H1 (cell line): ENCODE measurements at regions not wholly inside any gene's neighbourhood (a gene's known extent, or its start where the extent isn't known, plus 50 kb on each side); places are given as distances from the start of the nearest gene placed in this dataset.
"Not testable (repeated sequence)": the region's sequence is repeated elsewhere in the genome, so short reads cannot be mapped to it uniquely, and the experiment has no call there.

Experiments
- CTCF ChIA-PET: fragments of 300-600 bp; sonication (Branson Sonifier 250); formaldehyde crosslinking; loops from one replicate; lab custom pipeline; 2021; ENCODE audit not compliant: partially characterized antibody; lab: Charles Lee
- POLR2A ChIA-PET: fragments of 300-600 bp; sonication (Branson Sonifier 250); formaldehyde crosslinking; loops from one replicate; lab custom pipeline; 2021; ENCODE audit warnings: inconsistent platforms; ENCODE audit not compliant: partially characterized antibody; lab: Charles Lee
- DNase-seq, 2 experiments: peaks; one replicate each; pipeline versions ENCODE4 v3.0.0 to v3.0.0-alpha.2; 2010 to 2022; ENCODE audit warnings: low spot score in 2 of 2, low read depth in 1 of 2, mixed read lengths in 1 of 2
- FAIRE-seq: peaks from 2 replicates; lab custom pipeline; 2011; peaks lifted over from hg19 to GRCh38; lab: Jason Lieb, UNC
- H2AFZ ChIP-seq: 2 replicates; pipeline ENCODE4 v1.8.1; 2012; ENCODE audit warnings: low read length, inconsistent platforms
- H2AK5ac ChIP-seq: 2 replicates; pipeline ENCODE4 v1.6.1; 2013; ENCODE audit warnings: low read depth, low read length
- H2BK120ac ChIP-seq: replicated peaks from 2 replicates; pipeline ENCODE3; 2013; ENCODE audit warnings: low read depth, low read length, inconsistent platforms
- H2BK12ac ChIP-seq: 2 replicates; pipeline ENCODE4 v1.6.1; 2013; ENCODE audit warnings: low read depth, low read length
- H2BK15ac ChIP-seq: 2 replicates; pipeline ENCODE4 v1.6.1; 2013; ENCODE audit warnings: low read length
- H2BK20ac ChIP-seq: 2 replicates; pipeline ENCODE4 v1.6.1; 2013; ENCODE audit warnings: low read length
- H2BK5ac ChIP-seq: 2 replicates; pipeline ENCODE4 v1.6.1; 2013; ENCODE audit warnings: low read depth, low read length
- H3K14ac ChIP-seq: 2 replicates; pipeline ENCODE4 v1.6.1; 2013; ENCODE audit warnings: inconsistent platforms; ENCODE audit not compliant: insufficient read length
- H3K18ac ChIP-seq: 2 replicates; pipeline ENCODE4 v1.6.1; 2013; ENCODE audit warnings: low read length; ENCODE audit errors: extremely low read depth
- H3K23ac ChIP-seq: 2 replicates; pipeline ENCODE4 v1.6.1; 2013; ENCODE audit warnings: inconsistent platforms; ENCODE audit not compliant: insufficient read length
- H3K23me2 ChIP-seq: 2 replicates; pipeline ENCODE4 v1.6.1; 2013; ENCODE audit warnings: low read depth, low read length
- H3K27ac ChIP-seq: 2 replicates; pipeline ENCODE4 v1.6.1; 2011; ENCODE audit warnings: low read depth, low read length, inconsistent platforms
- H3K27me3 ChIP-seq, 4 experiments: replicated peaks in 1 of 4; 1 replicate in 1 of 4; 2 replicates in 3 of 4; pipeline versions ENCODE4 v1.6.1 to v1.8.1; 2011 to 2013; ENCODE audit warnings: low read length in 3 of 4, mild to moderate bottlenecking in 3 of 4, inconsistent platforms in 2 of 4, mixed read lengths in 2 of 4, moderate library complexity in 1 of 4; ENCODE audit not compliant: control insufficient read depth in 3 of 4, insufficient read depth in 3 of 4; ENCODE audit errors: extremely low read depth in 1 of 4
- H3K36me3 ChIP-seq, 4 experiments: 2 replicates each; pipeline versions ENCODE4 v1.6.1 to v1.8.1; 2011 to 2013; ENCODE audit warnings: mild to moderate bottlenecking in 4 of 4, low read length in 3 of 4, moderate library complexity in 2 of 4, control low read depth in 1 of 4, inconsistent platforms in 1 of 4; ENCODE audit not compliant: insufficient read depth in 4 of 4, control insufficient read depth in 2 of 4
- H3K4ac ChIP-seq: replicated peaks from 2 replicates; pipeline ENCODE3; 2013; ENCODE audit warnings: low read length, low read depth, mixed read lengths, inconsistent platforms; ENCODE audit not compliant: insufficient read length
- H3K4me1 ChIP-seq, 4 experiments: replicated peaks in 1 of 4; 1 replicate in 1 of 4; 2 replicates in 3 of 4; pipeline versions ENCODE4 v1.6.1 to v1.8.1; 2011 to 2013; ENCODE audit warnings: low read length in 3 of 4, inconsistent platforms in 2 of 4, mixed read lengths in 1 of 4; ENCODE audit not compliant: insufficient read depth in 4 of 4, control insufficient read depth in 3 of 4
- H3K4me2 ChIP-seq, 2 experiments: 2 replicates each; pipeline versions ENCODE4 v1.6.1 to v1.8.1; 2011 to 2013; ENCODE audit warnings: low read depth in 2 of 2, low read length in 2 of 2, control low read depth in 1 of 2, inconsistent platforms in 1 of 2, mild to moderate bottlenecking in 1 of 2; ENCODE audit not compliant: insufficient read depth in 1 of 2
- H3K4me3 ChIP-seq, 4 experiments: fragments of 200-600, 300-600 bp in 1 of 4; sonication (generic), shearing (Covaris generic), sonication (Bioruptor Twin) in 1 of 4; 2 replicates each; pipeline versions ENCODE4 v1.5.1 to v1.8.1; 2011 to 2016; ENCODE audit warnings: low read length in 4 of 4, low read depth in 3 of 4, control low read depth in 2 of 4, inconsistent platforms in 2 of 4, mild to moderate bottlenecking in 2 of 4, mixed read lengths in 1 of 4, moderate library complexity in 1 of 4; ENCODE audit not compliant: insufficient read depth in 2 of 4; ENCODE audit errors: extremely low read depth in 1 of 4
- H3K56ac ChIP-seq: replicated peaks from 2 replicates; pipeline ENCODE3; 2013; ENCODE audit warnings: low read depth, mild to moderate bottlenecking, mixed read lengths, low read length, inconsistent platforms; ENCODE audit not compliant: insufficient read length
- H3K79me1 ChIP-seq: 2 replicates; pipeline ENCODE4 v1.6.1; 2013; ENCODE audit warnings: low read depth, low read length, control low read depth
- H3K79me2 ChIP-seq, 2 experiments: 2 replicates each; pipeline versions ENCODE4 v1.6.1 to v1.8.1; 2012 to 2013; ENCODE audit warnings: low read length in 2 of 2, mild to moderate bottlenecking in 2 of 2, inconsistent platforms in 1 of 2; ENCODE audit not compliant: insufficient read depth in 2 of 2, control insufficient read depth in 1 of 2
- H3K9ac ChIP-seq, 4 experiments: replicated peaks in 1 of 4; 1 replicate in 1 of 4; 2 replicates in 3 of 4; pipeline versions ENCODE4 v1.6.1 to v1.8.1; 2011 to 2013; ENCODE audit warnings: low read depth in 3 of 4, low read length in 3 of 4, control low read depth in 2 of 4, mild to moderate bottlenecking in 2 of 4, moderate library complexity in 2 of 4, inconsistent platforms in 1 of 4; ENCODE audit errors: extremely low read depth in 1 of 4
- H3K9me3 ChIP-seq, 2 experiments: 2 replicates each; pipeline versions ENCODE4 v1.6.1 to v1.8.1; 2012 to 2013; ENCODE audit warnings: mild to moderate bottlenecking in 2 of 2, moderate library complexity in 2 of 2, control low read depth in 1 of 2, inconsistent platforms in 1 of 2, low read depth in 1 of 2, low read length in 1 of 2, mixed read lengths in 1 of 2; ENCODE audit not compliant: insufficient read depth in 2 of 2
- H4K20me1 ChIP-seq, 2 experiments: replicated peaks in 1 of 2; 2 replicates each; pipeline versions ENCODE3 to v1.8.1; 2011 to 2013; ENCODE audit warnings: inconsistent platforms in 2 of 2, low read length in 2 of 2, mild to moderate bottlenecking in 1 of 2; ENCODE audit not compliant: insufficient read depth in 2 of 2, control insufficient read depth in 1 of 2
- H4K5ac ChIP-seq: 2 replicates; pipeline ENCODE4 v1.6.1; 2013; ENCODE audit warnings: low read length, low read depth, mixed read lengths, inconsistent platforms; ENCODE audit not compliant: insufficient read length
- H4K8ac ChIP-seq: 2 replicates; pipeline ENCODE4 v1.8.0; 2013; ENCODE audit warnings: mild to moderate bottlenecking, moderate library complexity, low read length, inconsistent platforms; ENCODE audit not compliant: insufficient read depth; ENCODE audit errors: extremely low read depth
- H4K91ac ChIP-seq: replicated peaks from 2 replicates; pipeline ENCODE3; 2013; ENCODE audit warnings: low read length, mixed read lengths, inconsistent platforms; ENCODE audit not compliant: insufficient read length
- WGBS, 2 experiments: shearing (Covaris generic) in 1 of 2; methylation state at CpG; one replicate each; pipeline versions ENCODE4 v1.1.6 to v1.1.7; 2013 to 2015; ENCODE audit warnings: low lambda C conversion rate in 2 of 2, mixed read lengths in 2 of 2, inconsistent platforms in 1 of 2, low coverage in 1 of 2, missing lambda C conversion rate in 1 of 2; ENCODE audit not compliant: insufficient replicate concordance in 2 of 2, insufficient coverage in 1 of 2, insufficient read length in 1 of 2; ENCODE audit errors: extremely low coverage in 1 of 2, missing lambda C conversion rate in 1 of 2; 5-methylcytosine and 5-hydroxymethylcytosine counted together

DNA sequence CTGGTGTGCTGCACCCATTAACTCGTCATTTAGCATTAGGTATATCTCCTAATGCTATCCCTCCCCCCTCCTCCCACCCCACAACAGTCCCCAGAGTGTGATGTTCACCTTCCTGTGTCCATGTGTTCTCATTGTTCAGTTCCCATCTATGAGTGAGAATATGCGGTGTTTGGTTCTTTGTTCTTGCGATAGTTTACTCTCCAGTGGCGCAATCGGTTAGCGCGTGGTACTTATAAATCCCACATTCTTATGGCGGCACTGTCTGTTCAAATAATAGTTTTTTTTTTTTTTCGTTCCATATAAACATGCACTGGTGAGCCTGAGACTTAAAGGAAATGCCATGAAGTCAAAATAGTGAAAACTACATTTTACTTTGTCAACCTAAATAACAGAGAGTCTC, 59.5 kb upstream of the PNPLA4 start:
- H3K36me3 ChIP-seq, H2BK15ac ChIP-seq, H3K23me2 ChIP-seq, H3K23ac ChIP-seq, H3K9me3 ChIP-seq, H2BK120ac ChIP-seq, H3K9ac ChIP-seq, H3K56ac ChIP-seq, H3K79me1 ChIP-seq, H2AFZ ChIP-seq, FAIRE-seq, H3K4me3 ChIP-seq, H4K8ac ChIP-seq, H3K27me3 ChIP-seq, H2BK20ac ChIP-seq, H4K20me1 ChIP-seq, H4K91ac ChIP-seq, H3K4me1 ChIP-seq, H4K5ac ChIP-seq, H2BK12ac ChIP-seq, H2AK5ac ChIP-seq, H3K18ac ChIP-seq, H2BK5ac ChIP-seq, H3K4ac ChIP-seq, H3K79me2 ChIP-seq, H3K14ac ChIP-seq, H3K27ac ChIP-seq, CTCF ChIA-PET, H3K4me2 ChIP-seq, POLR2A ChIA-PET, DNase-seq: not testable (repeated sequence)
- WGBS, 2 experiments, result 96% methylated on average over 8 of the region's 9 CpGs; no CpG with 5 or more reads in 1 of the 2 experiments
